Medulla oblongata (tissue), 1 donor: ENCODE measurements at regions not wholly inside any gene's neighbourhood (a gene's known extent, or its start where the extent isn't known, plus 50 kb on each side); places are given as distances from the start of the nearest gene placed in this dataset.

Source experiments
- DNase-seq: peaks from one replicate; pipeline ENCODE4 v3.0.0-alpha.2; 2015; ENCODE audit errors: extremely low spot score

DNA sequence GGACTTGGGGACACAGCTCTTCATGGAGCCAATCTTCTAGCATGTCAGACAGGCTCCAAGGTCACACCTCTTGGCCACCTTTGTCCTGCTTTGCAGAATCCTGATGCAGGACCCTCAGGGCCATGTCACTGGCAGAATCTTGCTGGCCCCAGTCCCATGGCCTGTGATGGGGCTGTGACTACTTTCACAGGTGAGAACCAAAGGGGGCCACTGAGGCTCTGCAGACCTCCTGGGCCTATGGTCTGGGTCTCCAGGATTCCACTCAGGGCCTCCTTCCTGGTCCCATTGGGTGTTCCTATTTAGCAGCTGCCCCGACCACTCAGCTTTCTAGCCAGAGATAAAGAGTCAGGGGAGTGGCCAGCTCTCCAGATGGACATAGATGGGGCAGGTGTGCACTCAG is 238.7 kb downstream of the MATN1 start:
- no peak for DNase-seq

DNA sequence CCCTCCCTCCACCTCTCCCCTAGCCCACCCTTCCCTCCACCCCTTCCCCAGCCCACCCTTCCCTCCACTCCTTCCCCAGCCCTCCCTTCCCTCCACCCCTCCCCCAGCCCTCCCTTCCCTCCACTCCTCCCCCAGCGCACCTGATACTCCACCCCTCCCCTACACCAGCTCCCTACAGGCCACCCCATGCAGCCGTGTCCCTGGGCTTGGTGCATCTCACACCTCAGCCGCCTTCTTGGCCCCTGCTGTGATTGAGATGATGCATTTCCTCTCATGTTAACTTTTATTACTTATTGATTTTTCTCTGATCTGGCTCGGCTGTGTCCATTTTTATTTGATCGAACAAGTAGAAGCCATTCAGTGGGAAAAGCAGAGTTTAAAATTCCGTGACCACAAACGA is 243.8 kb downstream of the MATN1 start:
- no peak for DNase-seq

DNA sequence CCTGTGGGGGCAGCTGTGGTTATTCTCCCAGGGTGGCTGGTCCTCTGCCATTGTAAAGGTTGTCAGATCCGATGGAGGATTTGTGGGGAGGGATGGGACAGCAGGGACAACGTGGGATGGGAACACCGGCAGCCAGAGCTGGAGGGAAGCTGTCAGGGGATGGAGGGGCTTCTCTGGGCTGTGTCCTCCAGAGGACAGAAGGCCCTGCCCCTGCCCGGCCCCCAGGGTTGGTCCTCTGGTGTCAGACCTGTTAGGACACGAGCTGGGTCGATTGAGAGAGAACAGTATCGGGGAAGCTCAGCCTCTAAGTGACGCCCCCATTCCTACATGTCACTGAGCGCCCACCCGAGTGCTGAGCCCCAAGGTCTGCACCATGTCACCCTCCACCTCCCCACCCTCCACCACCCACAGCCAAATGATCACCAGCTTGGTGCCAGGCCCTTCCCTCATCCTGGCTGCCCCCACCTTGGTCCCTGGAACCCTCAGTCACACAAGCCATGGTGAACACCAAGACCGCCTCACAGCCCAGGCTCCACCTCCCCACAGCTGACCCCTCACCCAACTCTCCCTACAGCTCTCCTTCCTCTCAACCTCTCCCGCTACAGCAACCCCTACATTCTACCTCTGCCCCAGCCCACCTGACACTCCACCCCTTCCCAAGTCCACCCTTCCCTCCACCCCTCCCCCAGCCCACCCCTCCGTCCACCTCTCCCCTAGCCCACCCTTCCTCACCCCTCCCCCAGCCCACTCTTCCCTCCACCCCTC is 244.4 kb downstream of the MATN1 start:
- no peak for DNase-seq

DNA sequence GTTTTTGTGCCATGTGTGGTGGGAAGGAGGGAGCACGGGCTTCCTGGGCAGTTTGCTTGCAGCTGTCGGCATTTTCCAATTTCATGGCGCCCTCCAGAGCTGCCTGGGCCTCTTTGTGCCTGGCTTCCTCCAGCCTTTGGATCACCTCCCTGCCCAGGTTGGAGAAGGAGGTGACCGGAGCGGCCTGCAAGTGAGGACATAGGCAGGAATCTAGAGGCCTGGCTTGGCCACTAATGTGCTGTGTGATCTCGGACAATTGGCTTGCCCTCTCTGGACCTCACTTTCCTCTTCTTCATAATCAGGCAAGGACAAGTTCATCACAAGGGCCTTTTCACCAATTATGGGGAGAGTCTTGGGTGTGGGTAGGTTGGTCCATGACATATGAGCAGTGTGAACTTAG is 245.1 kb downstream of the MATN1 start:
- no peak for DNase-seq

DNA sequence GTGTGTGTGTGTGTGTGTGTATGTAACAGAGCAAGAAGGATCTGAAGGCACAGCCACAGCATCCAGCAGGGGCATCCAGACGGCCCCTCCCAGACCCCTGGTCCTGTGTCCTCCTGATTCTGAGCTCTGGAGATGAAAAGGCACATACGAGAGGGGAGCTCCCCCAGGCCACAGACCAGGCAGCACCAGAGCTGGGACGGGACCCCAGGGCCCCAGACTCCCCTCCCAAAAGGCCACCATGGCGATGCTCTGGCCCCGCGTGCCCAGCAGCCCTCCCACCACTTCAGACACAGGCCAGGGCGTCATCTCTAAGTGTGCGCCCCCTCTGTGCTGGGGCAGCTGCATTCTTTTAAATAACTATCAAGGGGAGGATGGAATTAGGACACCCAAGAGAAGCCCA is 245.8 kb downstream of the MATN1 start:
- no peak for DNase-seq

DNA sequence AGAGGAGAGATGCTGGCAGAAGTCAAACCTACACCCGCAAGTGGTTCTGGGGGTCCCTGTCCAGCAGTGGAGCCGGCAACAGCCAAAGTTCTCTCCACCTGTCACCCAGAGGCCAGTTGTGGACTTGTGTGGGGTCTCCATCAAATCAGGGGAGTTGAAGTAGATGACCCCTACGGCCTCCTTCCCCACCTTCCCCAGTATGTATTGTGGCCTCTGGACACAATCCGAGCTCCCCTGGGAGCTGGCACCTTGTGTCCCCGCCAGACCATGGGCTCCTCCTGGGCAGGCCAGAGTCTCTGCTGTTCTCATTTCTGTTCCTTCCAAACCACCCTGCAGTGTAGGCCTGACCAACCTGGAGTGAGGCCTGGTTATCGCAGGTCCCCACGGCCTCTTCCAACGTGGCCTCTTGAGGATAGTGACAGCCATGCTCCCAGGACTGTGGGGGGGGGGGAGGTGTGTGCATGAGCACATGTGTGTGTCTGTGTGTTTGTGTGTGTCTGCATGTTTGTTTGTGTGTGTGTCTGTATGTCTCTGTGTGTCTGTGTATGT is 246.4 kb downstream of the MATN1 start:
- DNase-seq, result no peak

DNA sequence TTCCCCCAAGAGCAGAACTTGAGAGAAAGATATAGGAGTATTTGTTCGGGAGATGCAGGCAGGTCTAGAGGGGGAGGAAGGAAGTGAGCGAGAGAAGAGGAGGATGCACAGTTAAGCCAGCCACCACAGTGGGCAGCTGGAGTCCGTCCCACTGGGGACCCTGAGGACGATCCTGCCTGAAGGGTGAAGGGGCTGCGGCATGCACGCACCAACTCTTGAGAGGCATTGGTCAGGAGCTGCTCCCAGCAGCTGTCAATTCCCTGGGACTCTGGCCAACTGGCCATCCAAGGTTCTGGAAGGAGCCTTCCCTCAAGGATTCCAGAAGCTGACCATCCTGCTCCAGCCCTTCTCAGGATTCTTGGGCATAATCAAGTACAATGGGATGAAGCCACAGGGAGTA is 246.9 kb downstream of the MATN1 start:
- DNase-seq, result no peak

DNA sequence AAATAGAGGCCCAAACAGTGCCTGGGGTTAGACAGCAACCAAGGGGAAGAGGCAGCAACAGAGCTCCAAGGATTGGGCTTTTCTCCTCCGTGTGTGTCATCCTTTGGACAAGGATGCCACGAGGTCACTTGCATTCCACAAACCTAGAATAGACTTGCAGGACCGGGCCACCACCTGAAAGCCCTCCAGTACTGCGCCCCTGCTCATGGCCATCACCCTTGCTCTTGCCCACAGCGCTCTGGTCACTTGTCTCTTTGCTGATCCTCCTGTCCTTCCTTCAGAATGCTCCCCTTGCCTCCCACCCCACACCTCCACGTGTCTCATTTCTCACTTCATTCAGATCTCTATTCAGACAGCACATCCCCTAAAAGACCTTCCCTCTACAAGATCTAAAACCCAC is 247.4 kb downstream of the MATN1 start:
- DNase-seq, result no peak

DNA sequence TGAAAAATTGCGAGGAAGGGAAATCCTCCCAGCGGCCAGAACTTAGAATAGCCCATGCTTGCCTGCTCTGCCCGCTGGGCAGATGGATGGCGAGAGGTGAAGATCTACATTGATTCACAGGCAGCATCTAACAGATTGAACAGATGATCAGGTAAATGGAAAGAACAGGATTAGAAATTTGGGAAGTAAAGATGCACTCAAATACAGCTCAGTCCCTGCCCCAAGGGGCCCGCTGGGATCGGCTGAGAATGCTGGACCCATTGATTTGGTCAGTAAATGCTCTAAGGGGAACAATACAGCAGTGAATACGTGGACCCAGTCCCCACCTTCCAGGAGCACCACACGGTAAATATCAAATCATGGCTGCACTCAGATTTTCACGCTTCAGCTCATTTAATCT is 248.2 kb downstream of the MATN1 start:
- DNase-seq, result no peak

DNA sequence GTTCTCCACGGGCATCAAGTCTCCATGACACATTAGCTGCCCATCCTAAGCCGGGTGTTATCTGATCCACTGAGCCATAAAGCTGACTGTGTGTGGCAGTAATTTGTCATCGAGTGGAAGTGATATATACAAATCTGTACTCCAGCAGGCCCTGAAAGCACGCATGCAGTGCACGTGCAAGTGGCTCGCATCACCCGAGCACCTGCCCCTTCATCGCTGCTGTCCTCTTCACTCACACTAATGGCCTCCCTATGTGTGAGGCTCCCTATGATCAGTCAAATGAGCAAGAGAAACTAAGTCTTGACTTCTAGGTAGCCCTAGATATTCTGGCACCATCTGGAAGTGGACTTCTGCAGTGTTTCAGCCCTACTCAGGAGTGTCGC is 248.6 kb downstream of the MATN1 start:
- DNase-seq, result no peak

DNA sequence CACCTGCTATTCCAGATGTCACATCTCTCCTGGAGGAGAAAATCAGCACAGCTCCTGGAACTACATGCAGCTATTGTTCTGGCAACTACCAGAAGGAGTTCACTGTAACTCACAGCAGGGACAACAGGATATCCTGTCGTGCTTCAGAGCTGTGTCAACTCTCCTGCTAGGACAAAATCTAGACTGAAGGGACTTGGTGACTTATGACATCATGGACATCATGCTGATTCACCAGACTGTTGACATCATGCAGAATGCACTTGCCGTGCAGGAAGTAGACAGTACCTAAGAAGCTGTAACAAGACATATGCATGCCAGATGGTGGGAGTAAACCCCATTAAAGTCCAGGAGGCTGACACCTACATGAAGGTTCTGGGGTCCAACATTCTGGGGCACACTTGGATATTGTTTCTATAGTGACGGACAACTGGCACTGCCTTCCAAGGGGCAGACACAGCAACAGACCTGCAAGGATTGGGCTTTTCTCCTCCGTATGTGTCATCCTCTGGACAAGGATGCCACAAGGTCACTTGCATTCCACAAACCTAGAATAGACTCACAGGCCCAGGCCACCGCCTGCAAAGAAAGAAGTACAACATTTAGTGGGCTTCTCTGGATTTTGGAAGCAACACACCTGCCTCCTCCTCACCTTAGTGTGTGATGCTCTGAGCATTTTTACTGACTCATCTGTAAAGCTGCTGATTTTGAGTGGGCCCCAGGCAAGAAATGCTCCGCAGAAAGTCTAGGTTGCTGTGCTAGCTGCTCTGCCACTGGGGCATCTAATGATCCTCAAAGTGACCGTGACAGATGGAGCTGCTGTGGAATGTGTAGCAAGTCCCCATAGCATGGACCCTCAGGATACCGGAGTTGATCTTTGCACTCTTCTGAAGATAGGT is 249.2 kb downstream of the MATN1 start:
- DNase-seq, result no peak

DNA sequence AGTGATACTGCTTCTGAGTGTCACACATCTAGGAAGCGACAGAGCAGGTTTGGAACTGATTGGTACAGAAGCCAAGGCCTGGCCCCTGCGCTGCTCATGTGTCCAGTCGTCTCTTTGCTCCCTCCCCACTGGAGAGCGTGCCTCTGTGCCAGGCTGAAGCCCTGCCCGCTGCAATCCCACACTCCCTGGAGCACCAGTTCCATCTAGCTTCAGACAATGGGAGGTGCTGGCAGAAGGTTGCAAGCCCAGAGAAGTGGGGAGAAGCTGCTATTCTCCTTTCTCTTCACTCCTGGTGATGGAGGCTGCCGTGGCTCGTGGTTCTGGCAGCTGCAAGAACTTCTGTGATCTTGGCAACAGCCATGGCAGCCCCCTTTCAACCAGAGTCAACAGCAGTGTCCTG is 250.9 kb downstream of the MATN1 start:
- DNase-seq, result no peak

DNA sequence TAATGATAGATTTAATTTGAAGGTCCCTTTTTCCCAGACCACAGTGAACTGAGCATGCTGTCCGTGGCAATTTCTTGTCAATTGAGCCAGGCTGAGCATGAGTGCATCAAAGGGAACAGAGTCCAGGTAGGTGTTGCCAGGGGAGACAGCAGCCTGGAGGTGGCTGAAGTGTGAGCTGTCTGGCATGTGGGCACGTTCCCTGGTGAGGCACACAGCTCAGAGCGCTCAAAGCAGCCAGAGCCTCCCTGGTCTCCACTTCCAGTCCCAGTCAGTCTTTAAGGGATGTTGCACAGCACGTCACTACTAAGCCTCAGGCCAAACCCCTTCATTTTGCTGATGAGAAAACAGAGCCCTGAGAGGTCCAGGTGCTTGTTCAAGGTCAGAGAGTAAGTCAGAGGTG is 251.4 kb downstream of the MATN1 start:
- no peak for DNase-seq

DNA sequence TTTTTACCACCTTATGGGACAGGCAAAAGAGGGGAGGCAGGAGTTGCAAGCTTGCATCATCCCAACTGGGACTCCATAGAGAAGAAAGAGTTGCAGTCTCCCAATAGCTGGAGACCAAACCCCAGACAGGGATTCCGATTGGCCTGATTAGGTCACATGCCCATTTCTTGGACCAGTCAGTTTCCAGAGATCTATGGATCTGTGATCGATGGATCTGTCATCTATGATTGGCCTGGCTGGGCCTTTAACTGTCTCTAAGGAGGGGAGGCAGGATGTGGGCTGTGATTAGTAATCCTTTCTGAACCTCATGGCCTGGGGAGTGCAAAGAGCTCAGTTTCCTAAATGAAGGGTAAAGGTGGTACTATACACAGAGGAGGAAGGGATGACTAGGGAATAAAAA is 252.1 kb downstream of the MATN1 start:
- no peak for DNase-seq

DNA sequence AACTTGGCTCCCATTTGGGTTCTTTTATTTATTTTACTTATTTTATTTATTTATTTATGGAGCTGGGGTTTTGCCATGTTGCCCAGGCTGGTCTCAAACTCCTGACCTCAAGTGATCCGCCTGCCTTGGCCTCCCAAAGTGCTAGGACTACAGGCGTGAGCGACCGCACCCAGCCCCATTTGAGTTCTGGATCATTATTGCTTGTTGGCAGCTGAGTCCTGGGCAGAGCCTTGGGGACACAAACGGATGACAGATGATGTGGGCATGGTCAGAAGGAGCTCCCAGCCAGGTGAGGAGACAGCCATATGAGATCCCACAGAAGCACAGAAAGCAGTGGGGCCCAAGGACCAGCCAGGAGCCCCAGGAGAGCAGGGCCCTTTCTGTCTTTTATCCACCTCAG is 254.0 kb downstream of the MATN1 start:
- no peak for DNase-seq

DNA sequence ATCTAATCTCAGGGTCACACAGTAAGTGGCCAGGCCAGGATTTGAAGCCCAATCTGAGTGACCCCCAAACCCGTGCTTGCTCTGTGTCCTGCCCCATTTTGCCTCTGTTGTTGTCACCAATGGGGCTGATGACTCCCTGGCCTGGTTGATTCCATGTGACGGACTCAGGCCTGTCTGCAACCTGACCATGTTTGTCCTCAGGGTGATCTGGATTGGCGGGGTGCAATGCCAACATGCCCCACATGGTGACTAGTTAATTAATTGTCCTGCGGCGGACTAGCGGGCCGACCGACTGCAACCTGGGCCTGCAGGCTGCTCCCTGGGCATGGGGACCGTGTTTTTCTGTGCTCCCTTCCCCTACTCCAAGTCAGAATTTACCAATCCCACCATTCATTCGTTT is 256.3 kb downstream of the MATN1 start:
- DNase-seq, result no peak

DNA sequence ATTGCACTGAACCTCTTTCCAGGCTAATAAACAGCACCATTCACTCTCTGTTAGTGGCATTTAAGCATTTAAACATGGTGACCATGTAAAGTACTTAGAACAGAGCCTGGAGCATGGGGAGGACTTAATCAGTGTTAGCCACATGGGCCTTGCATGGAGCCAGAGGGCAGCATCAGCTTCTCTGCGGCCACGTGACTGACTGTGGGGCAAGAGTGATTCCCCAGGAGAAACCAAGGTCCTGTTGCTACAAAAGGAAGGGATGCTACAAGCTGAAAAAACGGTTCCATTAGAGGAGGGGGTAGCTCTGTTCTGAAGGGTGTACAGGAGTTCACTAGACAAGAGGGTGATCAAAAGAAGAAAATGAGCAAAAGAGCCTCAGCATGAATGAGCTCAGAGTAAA is 256.8 kb downstream of the MATN1 start:
- DNase-seq, result no peak

DNA sequence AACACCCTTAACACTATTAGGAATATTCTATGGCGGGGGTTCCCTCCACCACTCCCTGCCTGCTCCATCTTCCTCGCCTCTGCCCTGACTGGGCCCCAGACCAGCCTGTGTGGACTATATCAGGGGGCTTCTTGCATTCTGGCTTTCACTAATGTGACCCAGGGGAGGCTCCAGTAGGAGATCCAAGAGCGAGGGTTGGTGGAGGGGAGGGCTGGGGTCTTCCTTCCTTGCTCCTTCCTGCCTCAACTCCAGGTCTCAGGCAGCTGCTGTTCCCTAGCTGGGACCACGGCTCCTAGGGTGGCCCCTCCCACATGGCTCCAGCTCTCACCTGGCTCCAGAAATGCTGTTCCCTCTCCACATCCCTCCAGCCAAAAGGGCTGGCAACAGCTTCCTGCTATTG is 257.4 kb downstream of the MATN1 start:
- DNase-seq, result no peak

DNA sequence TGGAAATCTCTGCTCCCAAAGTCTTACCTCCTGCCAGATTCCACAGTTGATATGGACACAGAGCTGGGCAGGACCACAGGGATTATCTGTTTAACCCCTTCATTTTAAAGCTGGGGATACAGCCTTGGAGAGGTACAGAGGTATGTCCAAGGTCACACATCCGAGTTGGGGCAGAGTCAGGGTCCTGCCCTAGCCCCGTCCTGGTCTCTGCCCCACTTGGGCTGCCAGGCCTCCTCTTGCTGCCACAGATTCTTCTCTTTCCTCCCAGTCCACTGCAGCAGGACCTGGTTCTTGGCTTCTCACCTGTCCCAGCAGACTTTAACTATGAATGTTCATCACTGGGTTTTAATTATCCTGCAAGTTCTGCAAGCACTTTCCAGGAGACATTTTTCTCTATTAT is 258.3 kb downstream of the MATN1 start:
- no peak for DNase-seq

DNA sequence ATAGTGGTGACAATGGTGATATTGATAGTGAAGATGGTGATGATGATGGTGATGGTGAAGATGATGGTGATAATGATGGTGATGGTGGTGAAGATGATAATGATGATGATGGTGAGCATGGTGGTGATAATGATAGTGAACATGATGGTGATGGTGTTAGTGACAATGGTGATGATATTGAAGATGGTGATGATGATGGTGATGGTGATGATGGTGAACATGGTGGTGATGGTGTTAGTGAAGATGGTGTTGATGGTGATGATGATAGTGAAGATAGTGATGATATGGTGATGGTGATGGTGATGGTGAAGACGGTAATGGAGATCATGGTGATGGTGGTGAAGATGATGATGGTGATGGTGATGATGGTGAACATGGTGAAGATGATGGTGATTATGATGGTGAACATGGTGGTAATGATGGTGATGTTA is 259.2 kb downstream of the MATN1 start:
- no peak for DNase-seq

DNA sequence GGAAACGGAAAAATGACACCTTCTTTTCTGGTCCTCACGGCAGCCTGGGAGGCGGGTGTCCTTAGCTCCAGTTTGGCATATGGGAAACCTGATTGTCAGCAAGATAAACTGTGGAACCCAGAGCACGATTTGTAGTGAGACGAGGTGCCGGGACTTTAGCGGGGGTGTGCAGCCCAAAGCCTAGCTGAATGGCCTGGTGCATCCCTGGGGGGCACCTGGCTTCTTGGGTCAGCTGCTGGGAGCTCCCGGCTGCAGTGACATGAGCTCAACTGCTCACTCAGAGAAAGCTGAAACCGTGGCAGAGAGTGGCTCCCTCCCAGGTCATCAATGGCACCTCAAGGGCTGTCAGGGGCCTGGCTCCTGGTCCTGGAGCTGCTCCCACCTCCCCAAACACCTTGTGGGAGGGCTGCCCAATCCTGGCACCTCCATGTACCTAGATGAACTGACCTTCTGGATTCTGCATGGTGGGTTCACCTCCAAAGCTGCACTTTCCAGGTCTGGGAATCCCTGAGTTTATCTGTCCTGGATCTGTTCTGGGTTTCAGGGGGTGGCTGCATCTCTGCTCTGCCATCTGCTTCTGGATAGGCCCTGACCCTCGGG is 260.5 kb downstream of the MATN1 start:
- DNase-seq, result no peak

DNA sequence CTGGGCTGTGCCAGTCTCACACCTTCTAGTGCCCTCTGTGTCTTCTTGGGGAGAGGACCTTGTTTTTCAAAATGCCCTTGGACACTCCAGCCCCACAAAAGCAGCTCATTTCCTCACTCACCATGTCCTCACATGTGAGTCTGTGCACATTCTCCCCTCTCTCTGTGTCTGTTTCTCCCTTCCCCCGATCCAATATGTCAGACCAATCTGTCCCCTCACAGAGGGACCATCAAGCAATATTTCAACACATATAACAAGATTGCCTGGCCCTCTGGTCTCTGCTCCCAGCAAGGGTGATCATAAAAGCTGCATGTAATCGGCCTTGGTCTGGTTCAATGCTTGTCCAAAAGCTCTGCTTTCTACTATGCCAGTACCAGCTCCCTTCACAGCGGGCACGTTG is 261.2 kb downstream of the MATN1 start:
- DNase-seq, result no peak

DNA sequence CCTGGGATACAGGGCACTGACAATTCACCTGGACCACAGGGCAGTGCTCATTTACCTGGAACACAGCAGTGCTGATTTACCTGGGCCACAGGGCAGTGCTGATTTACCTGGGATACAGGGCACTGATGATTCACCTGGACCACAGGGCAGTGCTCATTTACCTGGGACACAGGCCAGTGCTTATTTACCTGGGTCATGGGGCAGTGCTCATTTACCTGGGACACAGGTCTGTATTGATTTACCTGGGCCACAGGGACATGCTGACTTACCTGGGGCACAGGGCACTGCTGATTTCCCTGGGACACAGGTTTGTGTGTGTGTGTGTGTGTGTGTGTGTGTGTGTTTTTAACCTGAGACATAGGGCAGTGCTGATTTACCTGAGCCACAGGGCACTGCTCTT is 261.7 kb downstream of the MATN1 start:
- DNase-seq, result no peak
